GM12892 (cell line): ENCODE measurements at regions not wholly inside any gene's neighbourhood (a gene's known extent, or its start where the extent isn't known, plus 50 kb on each side); places are given as distances from the start of the nearest gene placed in this dataset.

Experiments used
- POLR2A ChIP-seq: IDR thresholded peaks from 2 replicates; pipeline ENCODE4 v1.6.1; 2011; ENCODE audit warnings: low read depth, low read length, control low read depth
- POLR2AphosphoS5 ChIP-seq: IDR thresholded peaks from 2 replicates; pipeline ENCODE4 v1.6.1; 2011; ENCODE audit warnings: low read depth, low read length, control low read depth

DNA sequence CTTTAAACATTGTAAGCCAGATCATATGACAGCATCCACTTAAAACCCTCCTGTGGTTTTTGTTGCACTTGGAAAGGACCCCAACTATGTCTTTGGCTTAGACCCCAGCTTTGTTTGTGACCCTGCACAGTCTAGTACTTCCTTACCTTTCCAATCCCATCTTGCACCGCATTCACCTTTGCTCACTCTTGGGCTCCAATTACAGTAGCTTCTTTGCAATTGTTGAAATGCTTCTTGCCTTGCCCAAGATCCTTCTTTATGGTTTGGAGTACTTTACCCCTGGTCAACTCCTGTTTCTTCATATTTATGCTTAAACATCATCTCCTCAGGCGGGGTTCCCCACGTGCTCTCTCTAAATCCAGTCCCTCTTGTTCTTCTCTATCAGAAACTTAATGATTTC, 162.6 kb downstream of the PTEN start:
- TF ChIP-seq POLR2A (no peak), POLR2AphosphoS5 (no peak)
